ENCODE measurements at regions not wholly inside any gene's neighbourhood (a gene's known extent, or its start where the extent isn't known, plus 50 kb on each side); places are given as distances from the start of the nearest gene placed in this dataset.

DNA sequence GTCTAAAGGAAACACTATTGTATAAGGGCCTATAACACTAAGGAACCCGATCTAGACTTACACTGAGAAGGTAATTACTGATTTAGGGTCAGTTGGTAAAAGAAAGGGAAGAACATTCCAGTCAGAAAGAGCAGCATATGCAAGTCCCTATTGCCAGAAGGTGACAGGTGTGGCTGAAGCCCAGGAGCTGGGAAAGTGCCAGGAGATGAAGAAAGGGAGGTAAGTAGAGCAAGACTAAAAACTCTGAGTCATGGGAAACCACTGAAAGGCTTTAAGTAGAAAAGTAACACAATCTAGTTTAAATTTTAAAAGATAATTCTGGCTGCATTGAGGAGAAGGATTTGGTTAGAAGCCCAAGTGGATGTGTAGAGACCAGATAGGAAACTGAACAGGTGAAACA lies 77.7 kb upstream of the INTU start:
- H3K27me3 ChIP-seq (ENCODE audit: control insufficient read depth, insufficient read depth, low read length), result no peaks in the 10 kb centered on the region
- H3K4me1 ChIP-seq (ENCODE audit: control insufficient read depth in 2 of 3, insufficient read depth in 2 of 3, low read depth in 1 of 3, low read length in 3 of 3), result no peaks in the 10 kb centered on the region
- no peaks in the 10 kb centered on the region for H3K36me3 ChIP-seq (ENCODE audit: control insufficient read depth in 2 of 3, insufficient read depth in 3 of 3, low read length in 3 of 3)
- no peaks in the 10 kb centered on the region for H3K9me3 ChIP-seq (ENCODE audit: control insufficient read depth in 2 of 3, insufficient read depth in 1 of 3, low read length in 3 of 3)
- DNase-seq, result no peak
- FAIRE-seq, result no peak
- TF ChIP-seq, protein P1, sequence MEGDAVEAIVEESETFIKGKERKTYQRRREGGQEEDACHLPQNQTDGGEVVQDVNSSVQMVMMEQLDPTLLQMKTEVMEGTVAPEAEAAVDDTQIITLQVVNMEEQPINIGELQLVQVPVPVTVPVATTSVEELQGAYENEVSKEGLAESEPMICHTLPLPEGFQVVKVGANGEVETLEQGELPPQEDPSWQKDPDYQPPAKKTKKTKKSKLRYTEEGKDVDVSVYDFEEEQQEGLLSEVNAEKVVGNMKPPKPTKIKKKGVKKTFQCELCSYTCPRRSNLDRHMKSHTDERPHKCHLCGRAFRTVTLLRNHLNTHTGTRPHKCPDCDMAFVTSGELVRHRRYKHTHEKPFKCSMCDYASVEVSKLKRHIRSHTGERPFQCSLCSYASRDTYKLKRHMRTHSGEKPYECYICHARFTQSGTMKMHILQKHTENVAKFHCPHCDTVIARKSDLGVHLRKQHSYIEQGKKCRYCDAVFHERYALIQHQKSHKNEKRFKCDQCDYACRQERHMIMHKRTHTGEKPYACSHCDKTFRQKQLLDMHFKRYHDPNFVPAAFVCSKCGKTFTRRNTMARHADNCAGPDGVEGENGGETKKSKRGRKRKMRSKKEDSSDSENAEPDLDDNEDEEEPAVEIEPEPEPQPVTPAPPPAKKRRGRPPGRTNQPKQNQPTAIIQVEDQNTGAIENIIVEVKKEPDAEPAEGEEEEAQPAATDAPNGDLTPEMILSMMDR (IDR thresholded peaks at IDR 0.05; ENCODE audit: borderline replicate concordance, extremely low read depth, insufficient read depth), result no peak
- no peak overlapping the region for H3K27ac ChIP-seq (ENCODE audit: low read depth in 2 of 2, low read length in 2 of 2)
- intact Hi-C loops (cut with DNase I), result no loop called here
- no peak overlapping the region for H3K9ac ChIP-seq (ENCODE audit: low read length in 3 of 3)
- no peak overlapping the region for H3K4me3 ChIP-seq (ENCODE audit: low read length in 3 of 3)

DNA sequence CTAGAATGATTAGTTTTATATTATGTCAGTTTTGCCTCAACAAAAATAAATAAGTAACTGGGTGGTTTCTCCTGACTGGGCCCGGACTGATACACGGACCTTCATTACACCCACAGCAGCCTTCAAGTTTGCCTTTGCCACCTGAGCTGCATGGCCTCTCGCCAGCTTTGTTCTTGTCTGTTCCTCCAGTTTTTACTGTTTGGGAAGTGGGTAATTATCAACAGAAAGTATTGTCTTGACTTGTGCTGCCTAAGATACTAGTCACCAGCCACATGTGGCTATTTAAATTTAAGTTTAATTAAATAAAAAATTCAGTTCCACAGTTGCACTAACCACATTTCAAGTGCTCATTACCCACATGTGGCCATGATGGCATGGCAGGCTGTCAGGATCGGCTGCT lies 74.7 kb upstream of the INTU start:
- no peaks in the 10 kb centered on the region for H3K9me3 ChIP-seq (ENCODE audit: control insufficient read depth in 2 of 3, insufficient read depth in 1 of 3, low read length in 3 of 3)
- intact Hi-C loops (cut with DNase I), result no loop called here
- FAIRE-seq, result no peak
- TF ChIP-seq, protein P1 (IDR thresholded peaks at IDR 0.05; ENCODE audit: borderline replicate concordance, extremely low read depth, insufficient read depth), result no peak
- H3K4me3 ChIP-seq (ENCODE audit: low read length in 3 of 3), result no peak overlapping the region
- no peak for DNase-seq
- H3K9ac ChIP-seq (ENCODE audit: low read length in 3 of 3), result no peak overlapping the region
- no peaks in the 10 kb centered on the region for H3K36me3 ChIP-seq (ENCODE audit: control insufficient read depth in 2 of 3, insufficient read depth in 3 of 3, low read length in 3 of 3)
- H3K27me3 ChIP-seq (ENCODE audit: control insufficient read depth, insufficient read depth, low read length), result no peaks in the 10 kb centered on the region
- no peak overlapping the region for H3K27ac ChIP-seq (ENCODE audit: low read depth in 2 of 2, low read length in 2 of 2)
- H3K4me1 ChIP-seq (ENCODE audit: control insufficient read depth in 2 of 3, insufficient read depth in 2 of 3, low read depth in 1 of 3, low read length in 3 of 3), result no peaks in the 10 kb centered on the region

DNA sequence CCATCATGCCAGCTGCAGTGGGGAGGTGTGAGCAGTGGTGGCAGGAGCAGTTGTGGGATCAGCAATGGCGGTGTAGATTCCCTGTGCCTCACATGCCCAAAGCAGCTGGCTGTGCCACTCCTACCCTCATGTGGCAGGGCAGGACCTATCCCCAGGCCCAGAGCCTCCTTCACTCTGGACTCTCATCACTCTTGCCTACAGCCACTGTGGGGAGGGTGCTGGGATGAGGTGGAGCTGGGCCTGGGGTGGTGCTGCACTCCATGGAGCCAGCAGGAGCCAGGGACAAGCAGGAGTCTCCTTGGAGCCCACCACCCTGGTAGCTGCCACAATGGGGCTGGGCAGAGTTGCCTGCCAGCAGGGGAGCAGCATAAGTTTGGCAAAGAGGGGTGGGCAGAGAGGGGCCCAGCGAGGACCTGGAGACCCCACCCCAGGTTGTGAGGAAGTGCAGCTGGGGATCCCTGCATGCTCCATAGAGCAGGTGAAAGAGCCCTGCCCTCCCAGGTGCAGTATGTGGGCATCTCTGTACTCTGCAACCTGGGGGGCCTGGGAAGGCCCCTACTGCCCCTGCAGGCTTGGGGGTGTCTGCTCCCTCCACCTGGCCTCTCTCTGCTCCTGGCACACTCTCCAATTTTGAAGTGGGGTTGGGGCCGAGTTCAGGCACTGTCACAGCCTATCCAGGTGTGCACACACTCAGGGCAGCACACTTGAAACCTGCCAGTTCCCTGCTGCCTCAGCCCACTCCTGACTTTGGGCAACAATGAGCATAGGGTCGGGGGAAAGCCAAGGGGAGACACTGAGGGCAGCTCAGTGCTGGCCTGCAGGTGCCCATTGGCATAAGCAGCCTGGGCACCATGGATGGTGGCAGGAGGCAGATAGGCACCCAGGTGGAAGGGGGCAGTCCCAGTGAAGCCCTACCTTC lies 74.0 kb upstream of the INTU start:
- no peaks in the 10 kb centered on the region for H3K27me3 ChIP-seq (ENCODE audit: control insufficient read depth, insufficient read depth, low read length)
- H3K36me3 ChIP-seq (ENCODE audit: control insufficient read depth in 2 of 3, insufficient read depth in 3 of 3, low read length in 3 of 3), result no peaks in the 10 kb centered on the region
- intact Hi-C loops (cut with DNase I), result no loop called here
- H3K9ac ChIP-seq (ENCODE audit: low read length in 3 of 3), result no peak overlapping the region
- H3K4me1 ChIP-seq (ENCODE audit: control insufficient read depth in 2 of 3, insufficient read depth in 2 of 3, low read depth in 1 of 3, low read length in 3 of 3), result no peaks in the 10 kb centered on the region
- FAIRE-seq (no peak), DNase-seq (peak in 1 of 5 donors; percentile 36)
- TF ChIP-seq, protein P1 (IDR thresholded peaks at IDR 0.05; ENCODE audit: borderline replicate concordance, extremely low read depth, insufficient read depth), result no peak
- H3K27ac ChIP-seq (ENCODE audit: low read depth in 2 of 2, low read length in 2 of 2), result no peak overlapping the region
- H3K9me3 ChIP-seq (ENCODE audit: control insufficient read depth in 2 of 3, insufficient read depth in 1 of 3, low read length in 3 of 3), result no peaks in the 10 kb centered on the region
- H3K4me3 ChIP-seq (ENCODE audit: low read length in 3 of 3), result no peak overlapping the region

All from kidney (tissue), 13 donors.